Thyroid gland (tissue), 4 donors: ENCODE measurements at regions not wholly inside any gene's neighbourhood (a gene's known extent, or its start where the extent isn't known, plus 50 kb on each side); places are given as distances from the start of the nearest gene placed in this dataset.

ENCODE experiments used
- CTCF ChIP-seq, 6 experiments: fragments of 200-600 bp in 3 of 6; fragments of 450-650 bp in 3 of 6; sonication (generic) in 3 of 6; IDR thresholded peaks; one replicate each; pipeline ENCODE4 v1.5.1; 2016 to 2019; ENCODE audit warnings: antibody characterized with exemption in 6 of 6, mild to moderate bottlenecking in 2 of 6, inconsistent platforms in 1 of 6, moderate library complexity in 1 of 6
- POLR2A ChIP-seq, 2 donors: fragments of 450-650 bp; IDR thresholded peaks; one replicate each; pipeline ENCODE4 v1.6.1; 2017; ENCODE audit warnings: antibody characterized with exemption in 2 of 2, mild to moderate bottlenecking in 2 of 2, moderate library complexity in 1 of 2

- TF ChIP-seq CTCF (IDR thresholded peaks at IDR 0.05), result no peak
- TF ChIP-seq POLR2A (IDR thresholded peaks at IDR 0.05), result no peak
Observed at GRCh38 chr10:89937494-89937893, 236.1 kb downstream of the KIF20B start.
